ENCODE measurements at regions not wholly inside any gene's neighbourhood (a gene's known extent, or its start where the extent isn't known, plus 50 kb on each side); places are given as distances from the start of the nearest gene placed in this dataset.

DNA sequence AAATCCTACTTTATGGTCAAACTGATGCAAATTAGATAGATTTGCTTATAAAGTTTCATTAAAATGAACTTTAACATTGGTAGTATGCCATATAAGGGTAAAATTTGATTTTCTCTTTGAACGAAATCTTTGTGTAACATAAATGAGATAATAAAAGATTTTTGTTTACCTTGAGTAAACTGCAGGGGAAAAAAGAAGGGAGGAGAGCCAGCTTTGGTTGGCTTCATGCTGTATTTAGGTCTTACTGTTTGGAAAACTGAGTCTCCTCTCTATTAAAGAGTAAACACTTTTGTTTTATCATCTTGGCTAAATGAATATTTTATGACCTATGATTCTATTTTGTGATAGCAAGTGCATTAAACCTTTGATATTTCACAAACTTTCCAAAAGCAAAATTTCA lies 267.6 kb downstream of the IPO8 start:
- DNase-seq: no peak

DNA sequence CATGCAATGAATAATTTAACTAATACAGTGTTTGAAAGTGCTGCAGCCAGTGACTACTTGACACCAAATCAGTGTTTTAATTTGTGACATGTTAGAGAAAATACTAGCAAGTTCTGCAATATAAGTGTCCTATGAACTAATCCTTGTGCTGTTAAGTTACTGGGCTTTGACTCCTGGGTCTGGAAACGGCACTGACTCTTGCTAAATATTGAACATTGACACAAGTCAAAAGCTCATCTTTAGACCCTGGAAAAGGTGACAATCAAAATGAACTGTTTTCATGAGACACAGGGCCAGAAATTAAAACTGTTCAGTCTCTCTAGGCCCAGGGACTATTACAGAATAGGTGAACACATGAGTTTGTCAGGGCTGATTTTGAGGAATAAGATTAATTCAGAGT lies 268.1 kb downstream of the IPO8 start:
- DNase-seq: no peak

DNA sequence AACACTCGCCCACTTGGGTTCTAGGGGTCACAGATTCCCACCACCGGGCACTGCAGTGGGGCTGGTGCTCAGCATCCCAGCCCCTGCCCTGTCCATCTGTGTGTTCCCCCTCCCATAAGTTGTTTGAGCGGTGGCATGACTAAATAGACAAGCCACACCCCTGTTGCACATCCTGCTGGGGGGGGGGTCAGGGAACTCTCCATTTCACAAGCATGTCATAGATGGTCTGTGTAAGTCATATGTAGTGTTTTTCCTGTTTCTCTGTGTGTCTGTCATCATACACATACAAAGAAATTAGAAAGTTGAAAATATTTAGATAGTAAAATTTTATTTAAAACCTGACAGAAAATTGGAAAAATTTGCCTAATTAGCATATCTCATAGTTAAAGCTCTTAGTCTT lies 270.2 kb downstream of the IPO8 start:
- DNase-seq: no peak

DNA sequence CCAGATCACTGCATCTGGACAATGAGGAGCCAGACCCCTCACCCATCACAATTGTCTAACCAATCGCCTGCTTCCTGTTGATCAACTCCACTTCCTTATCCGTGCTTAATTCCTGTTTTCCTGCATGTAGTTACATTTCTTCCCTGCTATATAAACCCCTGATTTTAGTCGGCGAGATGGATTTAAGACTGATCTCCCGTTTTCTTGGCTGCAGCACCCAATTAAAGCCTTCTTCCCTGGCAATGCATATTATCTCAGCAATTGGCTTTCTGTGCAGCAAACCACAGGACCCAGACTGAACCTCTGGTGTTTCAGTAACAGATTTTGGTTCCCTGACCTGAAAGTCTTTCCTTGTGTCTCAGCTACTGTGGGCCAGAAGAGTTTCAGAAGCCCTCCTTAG lies 272.3 kb downstream of the IPO8 start:
- no peak for DNase-seq

DNA sequence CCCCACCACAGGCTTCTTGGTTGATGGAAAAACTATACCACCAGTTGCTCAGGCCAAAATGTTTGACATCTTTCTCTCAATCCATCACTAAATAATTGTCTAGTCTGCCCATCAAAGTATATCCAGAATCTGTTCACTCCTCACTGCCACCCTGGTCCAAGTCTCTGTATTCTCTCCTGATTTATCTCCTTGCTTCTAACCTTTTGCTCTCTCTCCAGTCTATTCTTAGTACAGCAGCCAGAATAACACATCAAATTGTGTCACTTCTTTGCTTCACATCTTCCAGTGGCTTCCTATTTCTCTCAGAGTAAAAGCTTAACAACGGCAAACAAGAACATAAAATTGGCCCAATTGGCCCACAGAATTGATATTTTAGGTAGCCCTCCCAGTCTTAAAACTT lies 272.8 kb downstream of the IPO8 start:
- no peak for DNase-seq

DNA sequence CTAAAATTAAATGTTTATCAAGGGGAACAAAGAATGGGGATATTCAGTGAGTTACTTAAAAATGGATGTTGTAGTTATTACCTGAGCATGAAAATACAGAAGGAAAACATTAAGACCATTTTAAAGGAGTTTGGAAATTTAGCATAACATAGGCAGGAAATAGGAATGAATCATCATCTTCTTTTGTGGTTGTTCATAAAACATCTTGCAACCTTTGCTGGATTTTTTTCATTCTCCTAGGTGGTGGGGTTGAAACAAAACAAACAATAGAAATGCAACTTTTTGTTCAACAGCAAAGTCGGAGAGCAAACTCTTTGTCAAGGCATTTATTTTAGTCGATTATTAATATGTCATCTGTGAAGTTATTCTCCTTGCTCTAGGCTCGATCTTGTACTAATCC lies 275.1 kb downstream of the IPO8 start:
- no peak for DNase-seq

DNA sequence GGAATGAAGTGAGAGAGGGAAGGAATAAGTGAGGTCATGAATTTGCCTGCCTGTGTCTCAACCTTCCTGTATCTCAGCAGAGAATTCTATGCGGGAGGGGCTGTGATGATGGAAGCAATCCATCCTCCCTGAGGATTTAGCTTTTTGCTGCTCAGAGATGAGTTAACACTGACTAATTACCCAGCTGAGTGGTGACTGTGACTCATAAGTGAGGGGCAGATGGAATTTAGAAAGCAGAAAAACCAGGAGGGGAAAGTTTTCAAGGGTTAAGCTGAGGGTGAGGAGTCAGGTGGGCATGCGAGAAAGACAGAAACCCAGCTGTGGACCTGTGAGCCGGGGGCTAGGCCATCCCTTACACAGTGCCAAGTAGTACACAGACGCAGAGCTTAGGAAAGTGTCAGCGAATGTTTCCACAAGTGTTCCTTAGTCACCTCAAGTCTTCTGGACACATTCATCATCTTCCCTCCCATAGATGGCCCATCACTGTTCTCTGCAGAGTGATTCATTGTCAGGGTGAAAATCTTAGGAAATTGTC lies 277.9 kb downstream of the IPO8 start:
- DNase-seq: no peak

DNA sequence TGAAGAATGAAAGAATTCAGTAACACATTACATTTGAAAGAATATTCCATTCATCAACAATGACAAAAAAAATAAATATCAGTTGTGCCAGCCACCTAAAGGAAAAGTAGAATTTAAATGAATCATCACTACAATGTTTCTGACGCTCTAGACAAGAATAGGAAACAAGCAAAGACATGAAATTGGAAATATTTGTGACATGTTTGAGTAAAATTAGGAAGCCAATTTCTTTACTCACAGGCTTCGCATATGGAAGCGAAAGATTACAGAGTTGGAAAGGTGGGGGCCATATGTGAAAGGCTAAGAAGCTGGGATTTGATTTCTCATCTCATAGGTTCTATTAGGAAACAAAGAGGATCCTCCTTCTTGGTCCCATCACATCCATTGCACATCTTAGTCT lies 279.0 kb downstream of the IPO8 start:
- DNase-seq: no peak

DNA sequence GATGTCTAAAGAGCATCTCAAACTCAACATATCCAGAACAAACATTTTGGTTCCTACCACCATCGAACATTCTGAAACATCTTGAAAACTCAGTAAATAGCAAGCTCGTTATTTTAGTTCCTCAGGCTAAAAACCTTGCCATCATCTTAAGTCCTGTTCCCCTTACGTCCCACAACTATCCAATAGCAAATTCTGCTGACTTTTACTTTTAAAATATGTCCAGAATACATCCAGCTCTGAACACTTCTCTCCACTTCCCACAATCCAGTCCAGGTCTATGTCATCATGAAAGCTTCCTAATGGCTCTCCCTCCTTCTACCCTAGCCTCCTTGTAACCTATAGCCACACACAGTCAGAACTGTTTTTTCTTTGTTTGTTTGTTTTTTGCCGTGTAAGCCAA lies 279.9 kb downstream of the IPO8 start:
- no peak for DNase-seq

DNA sequence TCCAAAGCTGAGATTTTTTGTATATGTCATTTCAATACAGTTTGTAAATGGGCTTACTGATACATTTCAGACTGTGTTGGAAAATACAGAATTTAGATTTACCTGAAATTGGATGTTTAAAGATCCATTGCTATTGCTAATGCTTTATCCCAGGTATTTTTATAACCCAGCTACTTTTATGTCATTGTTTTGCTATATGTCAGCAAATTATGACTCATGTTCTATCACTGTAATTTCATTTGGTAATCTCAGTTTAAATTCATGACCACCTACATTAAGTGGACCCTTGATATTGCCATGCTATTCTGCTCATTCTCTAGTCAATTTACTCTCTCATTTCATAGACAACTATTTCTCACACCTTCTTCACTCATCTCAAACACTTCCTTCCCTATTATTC lies 281.2 kb downstream of the IPO8 start:
- DNase-seq: no peak

DNA sequence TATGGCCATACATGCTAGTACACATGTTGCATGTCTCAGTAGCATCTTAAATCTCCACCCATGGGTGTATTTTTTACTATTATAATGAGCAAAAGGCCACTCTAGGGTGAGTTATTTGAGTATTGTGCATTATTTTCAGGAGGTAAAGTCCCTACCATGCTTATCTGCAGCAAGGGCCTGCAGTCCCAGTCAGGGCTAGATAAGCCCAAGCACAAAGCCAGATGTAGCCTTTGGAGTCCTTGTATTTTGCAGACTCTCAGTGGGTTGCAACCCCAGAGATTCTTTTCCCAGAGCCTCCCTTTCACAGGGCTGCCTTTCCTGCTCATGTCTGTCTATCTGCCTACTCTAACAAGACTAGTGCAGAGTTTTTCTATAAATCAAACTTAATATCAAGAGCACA lies 295.3 kb downstream of the IPO8 start:
- no peak for DNase-seq

DNA sequence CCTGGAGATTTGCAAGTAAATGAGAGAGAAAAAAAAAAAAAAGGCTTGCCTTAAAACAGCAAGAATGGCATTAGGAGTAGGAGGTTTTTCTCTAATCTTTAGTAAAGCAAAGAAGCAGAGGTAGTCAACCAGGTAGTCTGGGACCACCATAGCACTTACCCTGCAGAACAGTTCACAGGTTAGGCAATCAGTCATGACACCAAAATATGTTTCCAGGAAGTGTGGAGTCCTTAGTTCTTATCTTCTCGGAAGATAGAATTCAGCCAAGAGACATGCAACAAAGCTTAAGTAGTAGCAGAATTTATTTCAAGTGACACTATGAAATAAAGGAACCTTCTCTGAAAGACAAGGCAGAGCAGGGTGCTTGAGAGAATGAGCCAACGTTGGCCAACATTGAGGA lies 295.8 kb downstream of the IPO8 start:
- no peak for DNase-seq

DNA sequence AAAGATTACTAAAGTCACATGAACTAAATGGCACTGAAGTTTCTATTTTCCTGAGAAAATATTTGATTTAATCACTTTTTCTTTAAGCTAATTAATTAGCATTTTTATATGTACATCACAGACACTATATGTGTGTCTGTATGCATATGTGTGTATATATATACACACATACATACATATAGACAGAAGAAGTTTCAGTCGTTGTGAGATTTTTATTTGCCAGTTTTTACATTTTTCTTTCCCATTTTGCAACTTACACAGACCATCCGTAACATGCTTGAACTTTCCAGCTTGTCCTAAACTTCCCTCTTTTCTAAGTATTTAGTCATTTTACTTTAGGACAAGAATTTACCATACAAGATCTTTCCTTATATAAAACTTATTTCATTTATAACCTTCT lies 299.1 kb downstream of the IPO8 start:
- DNase-seq: no peak

DNA sequence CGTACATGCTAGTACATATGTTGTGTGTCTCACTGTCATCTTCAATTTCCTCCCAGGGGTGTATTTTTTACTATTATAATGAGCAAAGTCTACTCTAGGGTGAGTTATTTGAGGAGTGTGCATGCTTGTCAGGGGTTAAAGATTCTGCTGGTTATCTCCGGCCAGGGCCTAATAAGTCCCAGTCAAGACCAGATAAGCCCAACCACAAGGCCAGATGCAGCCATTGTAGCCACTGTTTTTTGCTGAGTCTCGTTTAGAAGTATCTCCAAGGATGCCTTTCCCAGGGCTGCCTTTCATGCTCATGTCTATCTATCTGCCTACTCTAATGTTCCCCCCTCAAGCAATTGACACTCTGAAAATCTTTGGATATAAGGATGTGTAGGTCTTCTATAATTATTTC lies 300.5 kb downstream of the IPO8 start:
- no peak for DNase-seq

DNA sequence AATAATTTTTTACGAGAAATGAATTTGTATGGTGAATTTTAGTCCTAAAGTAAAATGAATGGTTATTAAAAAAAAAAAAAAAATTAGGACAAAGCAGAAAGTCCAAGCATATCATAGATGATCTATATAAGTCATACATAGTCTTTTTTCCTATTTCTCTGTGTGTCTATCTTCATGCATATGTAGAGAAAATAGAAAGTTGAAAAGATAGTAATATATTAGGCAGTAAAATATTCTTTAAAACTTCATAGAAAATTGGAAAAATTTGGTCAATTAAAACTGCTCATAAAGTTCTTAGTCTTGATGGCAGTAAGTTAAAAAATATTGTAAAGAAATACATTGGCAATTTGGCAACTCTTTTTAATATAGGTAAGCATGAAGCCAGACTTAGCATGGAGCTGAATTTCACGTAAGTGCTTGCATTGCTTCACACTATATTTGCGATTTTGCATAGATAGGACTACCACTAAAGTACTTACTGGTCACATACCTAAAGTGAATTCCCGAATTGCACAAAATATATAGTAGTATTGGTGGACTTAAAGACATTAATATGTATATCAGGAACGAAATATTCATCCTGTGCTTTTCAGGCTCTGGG lies 303.8 kb downstream of the IPO8 start:
- no peak for DNase-seq

DNA sequence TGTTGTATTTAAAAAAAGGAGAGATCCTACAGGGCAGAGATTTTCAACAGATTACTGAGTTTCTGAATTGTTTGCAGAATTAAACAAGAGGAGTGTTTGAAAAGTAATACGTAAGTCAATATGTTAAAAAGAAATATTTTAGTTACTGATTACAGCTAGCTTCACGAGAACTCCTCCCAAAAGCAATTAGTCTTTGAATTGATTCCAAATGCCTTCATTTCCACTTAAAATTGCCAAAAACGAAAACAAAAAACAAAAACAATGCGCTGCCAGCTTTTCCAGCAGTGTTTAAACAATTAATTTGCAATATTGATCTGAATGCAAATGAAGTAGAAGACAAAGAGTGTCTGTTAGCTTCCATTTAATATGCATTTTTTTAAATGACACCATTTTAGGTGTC lies 310.0 kb downstream of the IPO8 start:
- no peak for DNase-seq

DNA sequence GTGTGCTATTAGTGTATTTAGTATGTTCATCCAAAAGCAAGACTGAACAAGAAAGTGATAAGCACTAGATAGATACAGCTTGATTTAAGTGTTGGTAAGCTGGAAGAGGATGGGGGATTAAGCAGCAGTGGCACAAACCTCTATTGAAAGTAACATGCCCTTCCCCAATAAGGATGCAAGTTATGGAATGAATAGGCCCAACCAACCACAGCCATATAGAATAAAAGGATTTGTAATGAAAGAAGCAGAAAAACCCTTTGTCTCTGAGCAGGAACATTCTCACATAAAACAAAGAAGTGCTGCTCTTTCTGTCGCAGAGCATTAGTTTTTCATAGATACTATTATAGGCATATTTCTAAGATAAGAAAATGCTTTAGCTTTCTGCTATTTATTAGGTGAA lies 310.7 kb downstream of the IPO8 start:
- DNase-seq: no peak

DNA sequence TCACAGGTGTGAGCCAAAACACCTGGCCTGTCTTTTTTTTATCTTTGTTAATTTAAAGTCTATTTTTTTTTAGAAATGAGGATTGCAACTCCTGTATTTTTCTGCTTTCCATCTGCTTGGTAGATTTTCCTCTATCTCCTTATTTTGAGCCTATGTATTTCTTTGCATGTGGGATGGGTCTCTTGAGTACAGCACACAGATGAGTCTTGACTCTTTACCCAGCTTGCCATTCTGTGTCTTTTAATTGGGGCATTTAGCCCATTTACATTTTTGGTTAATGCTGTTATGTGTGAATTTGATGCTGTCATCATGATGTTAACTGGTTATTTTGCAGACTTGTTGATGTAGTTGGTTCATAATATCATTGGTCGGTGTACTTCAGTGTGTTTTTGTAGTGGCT lies 317.4 kb downstream of the IPO8 start:
- DNase-seq: no peak

DNA sequence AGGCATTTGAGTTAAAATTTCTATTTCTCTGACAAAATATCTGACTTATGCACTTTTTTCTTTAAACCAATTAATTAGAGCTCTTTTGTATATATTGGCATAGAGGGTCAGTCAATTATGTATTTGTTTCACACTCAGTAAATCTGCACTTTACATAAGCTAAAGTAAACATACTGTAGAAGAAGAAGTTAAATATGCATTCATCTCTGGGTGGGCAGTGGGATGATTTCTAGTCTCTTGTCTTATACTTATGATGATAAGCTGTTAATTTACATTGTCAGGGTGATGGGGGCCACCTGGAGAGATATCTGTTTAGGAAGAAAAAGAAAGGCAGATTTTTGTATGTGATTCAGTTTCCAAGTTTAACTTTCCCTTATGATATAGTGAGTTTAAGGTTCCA lies 330.8 kb downstream of the IPO8 start:
- no peak for DNase-seq

DNA sequence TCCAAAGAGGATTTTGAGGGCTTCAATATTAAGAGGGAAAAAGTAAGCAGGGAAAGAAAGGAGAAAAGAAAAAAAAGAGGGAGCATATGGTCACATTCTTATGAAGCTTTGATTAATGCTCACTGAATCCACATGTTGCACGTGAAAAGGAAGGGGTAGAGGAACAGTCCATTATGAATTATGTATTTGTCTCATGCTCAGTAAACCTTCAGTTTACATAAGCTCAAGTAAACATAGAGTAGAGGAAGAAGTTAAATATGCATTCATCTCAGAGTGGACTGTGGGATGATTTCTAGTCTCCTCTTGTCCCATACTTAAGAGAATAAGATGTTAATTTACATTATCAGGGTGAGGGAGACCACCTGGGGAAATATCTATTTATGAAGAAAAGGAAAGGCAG lies 334.5 kb downstream of the IPO8 start:
- no peak for DNase-seq

DNA sequence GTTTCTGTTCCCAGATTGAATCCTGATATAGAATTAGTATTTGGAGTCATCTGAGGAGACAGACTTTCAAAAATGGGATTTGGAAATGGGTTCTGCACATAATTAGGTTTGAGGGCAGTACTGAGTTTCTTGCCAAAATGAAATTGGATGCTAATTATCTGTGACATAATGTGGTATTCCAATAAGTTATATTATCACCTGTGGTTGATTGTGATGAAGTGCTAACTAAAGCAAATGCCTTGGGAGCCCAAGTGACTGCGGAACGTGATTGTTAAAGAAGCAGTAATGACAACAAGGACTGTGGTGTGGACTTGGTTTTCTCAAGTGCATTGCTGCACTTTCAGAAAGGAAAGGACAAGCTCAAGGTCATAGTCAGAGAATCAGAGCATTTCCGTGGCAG lies 337.0 kb downstream of the IPO8 start:
- no peak for DNase-seq

DNA sequence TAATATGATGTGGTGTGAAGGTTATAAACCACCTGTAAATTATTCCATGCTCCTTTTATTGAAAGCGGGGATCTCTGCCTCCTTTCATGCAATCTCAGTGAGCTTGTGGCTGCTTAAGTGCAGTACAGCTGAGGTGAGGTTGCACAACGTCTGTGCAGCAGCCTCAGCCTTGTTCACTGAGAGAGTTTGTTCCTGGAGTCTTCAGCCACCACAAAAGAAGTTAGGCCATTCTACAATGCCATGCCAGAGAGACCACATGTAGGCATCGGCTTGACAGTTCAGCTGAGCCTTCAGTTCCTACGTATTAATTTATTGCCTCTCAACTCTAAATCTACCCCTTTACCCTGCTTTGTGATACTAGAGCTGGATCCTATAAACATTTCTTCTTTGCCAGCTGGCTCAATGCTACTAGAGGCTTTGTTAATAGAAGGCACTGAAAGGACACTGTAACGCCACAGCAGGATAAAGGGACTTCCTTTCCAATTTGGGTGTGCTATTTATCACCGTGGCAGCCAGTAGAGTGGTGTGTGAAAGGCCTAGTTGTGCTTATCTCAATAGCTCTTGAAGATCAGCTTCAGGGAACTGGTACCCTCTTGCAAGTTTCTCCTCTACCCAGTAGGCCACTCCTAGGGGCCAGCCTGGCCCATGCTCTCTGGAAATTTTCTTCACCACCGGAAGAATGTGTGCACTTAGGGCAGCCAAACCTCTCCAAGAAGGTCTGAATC lies 337.7 kb downstream of the IPO8 start:
- DNase-seq: no peak

DNA sequence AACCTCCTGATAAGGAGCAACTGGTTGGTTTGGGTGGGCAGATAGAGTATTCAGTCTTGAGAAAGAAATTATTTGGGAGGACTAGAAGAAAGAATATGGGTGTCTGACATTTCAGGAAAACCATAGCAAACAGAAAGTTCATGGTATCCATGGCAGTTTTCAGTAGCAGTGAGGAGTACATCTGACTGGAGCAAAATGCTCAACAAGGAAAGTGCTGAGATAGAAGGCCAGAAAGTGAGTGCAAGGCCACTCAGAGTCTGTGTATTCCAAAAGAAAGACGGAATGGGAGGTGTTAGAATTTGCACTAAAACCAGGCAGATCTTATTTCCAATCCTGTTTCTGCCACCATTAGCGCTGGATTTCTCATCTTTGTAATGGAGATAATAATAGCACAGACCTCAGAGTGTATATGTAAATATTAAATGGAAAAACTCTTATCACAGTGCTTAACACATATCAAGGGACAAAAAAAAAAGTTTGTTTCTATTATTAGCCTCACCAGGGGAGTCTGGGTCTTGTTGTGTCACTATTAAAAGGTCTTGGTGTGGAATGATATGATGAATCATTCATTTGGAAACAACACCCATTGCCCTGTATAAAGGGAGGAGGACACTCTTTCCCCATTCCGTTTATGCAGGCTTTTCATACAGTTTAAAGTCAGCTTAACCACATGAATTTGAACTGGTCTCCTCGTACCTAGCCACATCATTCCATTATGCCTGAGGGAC lies 349.8 kb downstream of the IPO8 start:
- DNase-seq: no peak

DNA sequence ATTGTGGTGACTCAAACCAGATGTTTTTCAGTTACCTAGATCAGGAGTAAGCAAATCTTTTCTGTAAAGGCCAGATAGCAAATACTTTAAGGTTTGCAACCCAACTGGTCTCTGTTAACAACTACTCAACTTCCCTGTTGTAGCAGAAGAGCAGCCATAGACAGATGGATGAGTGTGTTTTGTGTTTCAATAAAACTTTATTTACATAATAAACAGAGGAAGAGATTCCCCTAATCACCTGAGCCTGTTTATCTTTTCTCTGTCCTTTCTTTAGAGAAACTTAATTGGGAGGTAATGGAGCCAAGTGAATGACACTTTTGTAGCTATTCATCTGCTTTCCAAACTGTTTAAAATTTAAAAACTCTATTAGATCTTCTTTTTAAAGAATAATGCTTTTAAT lies 365.1 kb downstream of the IPO8 start:
- no peak for DNase-seq
